Naive thymus-derived CD4-positive, alpha-beta T cell (primary cell): ENCODE measurements at regions not wholly inside any gene's neighbourhood (a gene's known extent, or its start where the extent isn't known, plus 50 kb on each side); places are given as distances from the start of the nearest gene placed in this dataset.

Source experiments
- ATAC-seq: fragments of 150-1000 bp; cut with Tn5 transposase; 2 replicates; pipeline ENCODE4 v1.10.0; 2021; ENCODE audit warnings: mild to moderate bottlenecking, moderate library complexity
- CTCF ChIA-PET: fragments of 350-600 bp; sonication (Branson Sonifier 250); formaldehyde crosslinking; loops from one replicate; lab custom pipeline; 2021; ENCODE audit warnings: antibody characterized with exemption; lab: Charles Lee
- POLR2A ChIA-PET: fragments of 350-600 bp; sonication (Branson Sonifier 250); formaldehyde crosslinking; loops from one replicate; lab custom pipeline; 2021; ENCODE audit warnings: antibody characterized with exemption, inconsistent platforms; lab: Charles Lee
- DNase-seq, 9 donors: peaks; one replicate each; pipeline versions ENCODE4 v3.0.0 to v3.0.0-alpha.2; 2020 to 2022; ENCODE audit warnings: mixed read lengths in 1 of 9
- H3K27ac ChIP-seq: one replicate; pipeline ENCODE4 v1.7.0; 2013; ENCODE audit warnings: mild to moderate bottlenecking, low read depth, low read length, moderate library complexity
- H3K27me3 ChIP-seq, 2 donors: one replicate each; pipeline ENCODE4 v1.7.0; 2013; ENCODE audit warnings: low read length in 2 of 2, mild to moderate bottlenecking in 2 of 2, moderate library complexity in 2 of 2; ENCODE audit not compliant: control insufficient read depth in 2 of 2, insufficient read depth in 2 of 2
- H3K36me3 ChIP-seq, 3 experiments: 1 replicate in 2 of 3; 2 replicates in 1 of 3; pipeline ENCODE4 v1.7.0; 2013; ENCODE audit warnings: low read length in 3 of 3, mild to moderate bottlenecking in 3 of 3, moderate library complexity in 1 of 3; ENCODE audit not compliant: insufficient read depth in 3 of 3, control insufficient read depth in 2 of 3
- H3K4me1 ChIP-seq, 2 donors: one replicate each; pipeline ENCODE4 v1.7.0; 2013; ENCODE audit warnings: low read length in 2 of 2, mild to moderate bottlenecking in 2 of 2, moderate library complexity in 1 of 2; ENCODE audit not compliant: control insufficient read depth in 2 of 2, insufficient read depth in 2 of 2
- H3K4me3 ChIP-seq: 2 replicates; pipeline ENCODE4 v1.7.0; 2013; ENCODE audit warnings: mild to moderate bottlenecking, low read length
- H3K9me3 ChIP-seq, 3 experiments: 1 replicate in 2 of 3; 2 replicates in 1 of 3; pipeline ENCODE4 v1.7.0; 2013; ENCODE audit warnings: low read length in 3 of 3; ENCODE audit not compliant: control insufficient read depth in 2 of 3
- H3K27ac Mint-ChIP-seq, 9 donors: one replicate each; pipeline ENCODE4 v1.8.0; 2020 to 2022; ENCODE audit warnings: mixed read lengths in 9 of 9, mild to moderate bottlenecking in 8 of 9, moderate library complexity in 5 of 9, inconsistent platforms in 2 of 9
- H3K27me3 Mint-ChIP-seq, 5 donors: one replicate each; pipeline ENCODE4 v1.8.0; 2021 to 2022; ENCODE audit warnings: mixed read lengths in 5 of 5, mild to moderate bottlenecking in 1 of 5
- H3K36me3 Mint-ChIP-seq, 5 donors: one replicate each; pipeline ENCODE4 v1.8.0; 2020 to 2022; ENCODE audit warnings: mixed read lengths in 5 of 5, mild to moderate bottlenecking in 3 of 5, inconsistent platforms in 1 of 5
- H3K4me1 Mint-ChIP-seq, 7 donors: one replicate each; pipeline ENCODE4 v1.8.0; 2020 to 2022; ENCODE audit warnings: mixed read lengths in 7 of 7, mild to moderate bottlenecking in 3 of 7, inconsistent platforms in 1 of 7
- H3K4me3 Mint-ChIP-seq, 10 donors: one replicate each; pipeline ENCODE4 v1.8.0; 2020 to 2022; ENCODE audit warnings: mild to moderate bottlenecking in 10 of 10, mixed read lengths in 10 of 10, moderate library complexity in 6 of 10, inconsistent platforms in 2 of 10
- H3K9me3 Mint-ChIP-seq, 11 donors: one replicate each; pipeline ENCODE4 v1.8.0; 2020 to 2022; ENCODE audit warnings: mixed read lengths in 11 of 11, mild to moderate bottlenecking in 4 of 11, inconsistent platforms in 1 of 11, moderate library complexity in 1 of 11
- intact Hi-C, 2 donors: fragments of 100-400 bp; cut with micrococcal nuclease; formaldehyde crosslinking; loops; one replicate each; pipeline ENCODE4 v1.15.1; 2023

DNA sequence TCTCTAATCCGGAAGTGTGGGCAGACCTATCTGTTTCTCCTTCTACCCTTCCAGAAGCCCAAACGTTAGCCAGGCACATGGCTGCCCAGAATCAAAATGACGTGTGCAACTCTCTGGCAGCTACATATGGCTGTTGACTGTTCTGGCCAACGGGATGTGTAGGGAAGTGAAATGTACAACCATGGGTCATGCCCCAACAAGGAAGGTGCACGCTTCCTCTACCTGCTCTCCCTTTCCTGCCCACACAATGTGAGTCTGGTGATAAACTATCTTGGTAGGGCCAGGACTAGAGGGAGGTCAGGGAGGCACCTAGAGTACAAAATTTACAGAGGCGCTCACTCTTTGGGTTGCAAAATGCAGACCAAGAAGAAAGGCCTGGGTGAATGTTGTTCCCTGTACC lies 495.9 kb upstream of the PROK2 start:
- DNase-seq (no peak), ATAC-seq (no peak)
- no peaks in the 10 kb centered on the region for H3K9me3 ChIP-seq
- H3K4me1 ChIP-seq: no peaks in the 10 kb centered on the region
- no peaks in the 10 kb centered on the region for H3K27me3 ChIP-seq
- intact Hi-C loops: no loop called here
- H3K27ac Mint-ChIP-seq: no peak overlapping the region
- peaks cover 0 to 8% (median 4%) of the 10 kb centered on the region in 7 donors for H3K4me1 Mint-ChIP-seq
- H3K4me3 Mint-ChIP-seq: no peak overlapping the region
- no peak overlapping the region for H3K4me3 ChIP-seq
- H3K36me3 Mint-ChIP-seq: peaks cover 0 to 11% (median 0%) of the 10 kb centered on the region in 5 donors
- ChIA-PET CTCF (interaction anchor here (1.0 kb wide), 1 partner anchor 16 kb away, joined by 5 read pairs; no protein-coding TSS in a partner anchor), POLR2A (no interaction called here)
- peaks cover 0 to 16% (median 4%) of the 10 kb centered on the region in 11 donors for H3K9me3 Mint-ChIP-seq
- no peaks in the 10 kb centered on the region for H3K36me3 ChIP-seq
- H3K27ac ChIP-seq: no peak overlapping the region
- peaks cover 0 to 12% (median 0%) of the 10 kb centered on the region in 5 donors for H3K27me3 Mint-ChIP-seq

DNA sequence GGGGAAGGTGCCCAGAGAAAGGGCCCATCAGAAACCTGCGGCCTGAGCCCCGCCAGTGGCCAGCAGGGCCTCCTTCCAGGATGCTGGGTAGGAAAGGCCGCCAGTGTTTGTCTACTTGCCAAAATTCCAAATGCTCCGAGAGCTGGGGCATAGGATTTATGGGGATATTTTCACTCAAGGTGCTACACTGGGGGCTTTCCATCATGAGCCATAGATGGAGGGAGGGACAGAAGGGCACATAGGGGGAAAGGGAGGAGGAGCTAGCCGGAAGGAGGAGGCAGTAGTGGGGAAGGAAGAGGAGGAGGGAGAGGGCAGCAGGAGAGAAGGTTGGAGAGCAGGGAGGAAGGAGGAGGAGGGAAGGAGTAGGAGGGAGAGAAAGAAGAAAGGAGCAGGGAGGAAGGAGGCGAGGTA lies 494.7 kb upstream of the PROK2 start:
- Mint-ChIP-seq H3K9me3 (peaks cover 0 to 16% (median 4%) of the 10 kb centered on the region in 11 donors), H3K4me1 (peaks cover 9 to 19% (median 11%) of the 10 kb centered on the region in 7 donors), H3K4me3 (no peak overlapping the region), H3K27me3 (peaks cover 0 to 8% (median 0%) of the 10 kb centered on the region in 5 donors), H3K27ac (no peak overlapping the region), H3K36me3 (peaks cover 0 to 11% (median 0%) of the 10 kb centered on the region in 5 donors)
- H3K4me1 ChIP-seq: peaks cover 0 to 10% of the 10 kb centered on the region in 2 donors
- no peaks in the 10 kb centered on the region for H3K9me3 ChIP-seq
- no peak overlapping the region for H3K4me3 ChIP-seq
- intact Hi-C loops: no loop called here
- ATAC-seq (no peak), DNase-seq (no peak)
- H3K27ac ChIP-seq: no peak overlapping the region
- POLR2A ChIA-PET: no interaction called here
- CTCF ChIA-PET: no interaction called here
- H3K27me3 ChIP-seq: no peaks in the 10 kb centered on the region
- no peaks in the 10 kb centered on the region for H3K36me3 ChIP-seq

DNA sequence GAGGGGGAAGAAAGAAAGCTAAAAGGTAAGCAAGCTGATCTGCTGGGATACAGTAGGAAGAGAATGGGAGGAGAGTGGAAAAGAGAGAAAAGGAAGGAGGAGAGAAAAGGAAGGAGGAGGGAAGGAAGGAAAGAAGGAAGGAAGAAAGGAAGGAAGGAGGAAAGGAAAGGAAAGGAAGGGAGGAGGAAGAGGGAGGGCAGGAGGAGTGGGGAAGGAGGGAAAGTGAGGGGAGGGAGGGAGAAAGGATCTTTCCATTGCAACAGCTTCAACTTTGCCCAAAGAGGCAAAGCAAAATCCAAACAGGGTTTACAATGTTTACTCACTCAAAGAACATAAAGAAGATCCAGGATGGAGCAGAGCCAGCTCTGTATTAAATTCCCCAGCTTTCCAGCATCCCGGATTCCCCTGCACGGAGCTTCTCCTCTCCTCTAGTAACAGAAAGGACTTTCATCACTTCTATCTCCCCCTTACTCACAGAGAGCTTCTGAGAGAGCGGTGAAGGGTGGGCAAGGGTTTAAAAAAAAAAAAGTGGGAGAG lies 494.2 kb upstream of the PROK2 start:
- H3K27ac ChIP-seq: no peak overlapping the region
- ATAC-seq (no peak), DNase-seq (no peak)
- no peaks in the 10 kb centered on the region for H3K27me3 ChIP-seq
- intact Hi-C loops: no loop called here
- peak overlapping the region in 1 of 9 donors; percentile 41 for H3K27ac Mint-ChIP-seq
- peaks cover 0 to 8% (median 0%) of the 10 kb centered on the region in 5 donors for H3K27me3 Mint-ChIP-seq
- H3K4me1 ChIP-seq: peaks cover 0 to 14% of the 10 kb centered on the region in 2 donors
- no peak overlapping the region for H3K4me3 Mint-ChIP-seq
- H3K9me3 Mint-ChIP-seq: peaks cover 0 to 16% (median 4%) of the 10 kb centered on the region in 11 donors
- no peaks in the 10 kb centered on the region for H3K36me3 ChIP-seq
- H3K4me3 ChIP-seq: no peak overlapping the region
- peaks cover 0 to 11% (median 0%) of the 10 kb centered on the region in 5 donors for H3K36me3 Mint-ChIP-seq
- POLR2A ChIA-PET: interaction anchor here (0.7 kb wide), 1 partner anchor 8 kb away, joined by 3 read pairs; no protein-coding TSS in a partner anchor
- CTCF ChIA-PET: no interaction called here
- H3K9me3 ChIP-seq: no peaks in the 10 kb centered on the region
- H3K4me1 Mint-ChIP-seq: peaks cover 14 to 24% (median 15%) of the 10 kb centered on the region in 7 donors

DNA sequence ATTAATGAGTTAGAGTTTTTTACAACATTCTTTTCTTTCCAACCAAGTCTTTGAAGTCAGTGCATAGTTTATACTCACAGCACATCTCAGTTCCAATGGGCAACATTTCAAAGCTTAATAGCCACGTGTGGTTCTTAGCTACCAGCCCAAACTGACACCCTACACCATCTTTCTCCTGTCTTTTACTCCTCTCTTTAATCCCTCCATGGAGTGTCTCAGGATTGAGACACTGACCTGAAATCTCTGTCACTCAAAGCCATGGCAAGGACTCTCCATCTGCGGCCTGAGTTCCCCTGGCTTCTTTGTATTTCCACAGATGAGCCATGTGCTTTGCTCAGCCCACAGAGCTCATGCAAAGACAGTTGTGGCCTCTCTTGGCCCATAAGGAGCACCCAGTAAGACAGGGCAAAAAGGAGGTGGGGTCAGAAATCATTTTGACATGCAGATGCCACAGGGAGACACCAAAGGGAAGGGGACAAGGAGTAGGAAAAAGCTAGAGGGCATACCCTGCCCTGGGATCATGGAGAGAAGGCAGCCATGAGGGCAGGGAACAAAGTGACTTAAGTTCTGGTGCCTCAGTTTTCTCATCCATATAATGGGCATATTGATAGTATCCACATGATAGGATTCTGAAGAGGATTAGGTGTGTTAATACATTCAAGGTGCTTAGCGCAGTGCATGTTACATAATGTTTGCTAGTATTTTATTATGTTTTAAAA lies 493.6 kb upstream of the PROK2 start:
- Histone ChIP-seq H3K36me3 (no peaks in the 10 kb centered on the region), H3K4me3 (no peak overlapping the region), H3K27me3 (no peaks in the 10 kb centered on the region), H3K27ac (no peak overlapping the region), H3K4me1 (peaks cover 0 to 20% of the 10 kb centered on the region in 2 donors), H3K9me3 (no peaks in the 10 kb centered on the region)
- peak overlapping the region in 2 of 9 donors; percentile 39 to 41 for H3K27ac Mint-ChIP-seq
- DNase-seq (no peak), ATAC-seq (no peak)
- ChIA-PET POLR2A (interaction anchor here (0.7 kb wide), 1 partner anchor 9 kb away, joined by 3 read pairs; no protein-coding TSS in a partner anchor), CTCF (no interaction called here)
- H3K36me3 Mint-ChIP-seq: peaks cover 0 to 11% (median 0%) of the 10 kb centered on the region in 5 donors
- H3K9me3 Mint-ChIP-seq: peaks cover 0 to 16% (median 3%) of the 10 kb centered on the region in 11 donors
- H3K4me1 Mint-ChIP-seq: peaks cover 16 to 30% (median 22%) of the 10 kb centered on the region in 7 donors
- H3K27me3 Mint-ChIP-seq: peaks cover 0 to 8% (median 0%) of the 10 kb centered on the region in 5 donors
- no peak overlapping the region for H3K4me3 Mint-ChIP-seq
- intact Hi-C loops: no loop called here

DNA sequence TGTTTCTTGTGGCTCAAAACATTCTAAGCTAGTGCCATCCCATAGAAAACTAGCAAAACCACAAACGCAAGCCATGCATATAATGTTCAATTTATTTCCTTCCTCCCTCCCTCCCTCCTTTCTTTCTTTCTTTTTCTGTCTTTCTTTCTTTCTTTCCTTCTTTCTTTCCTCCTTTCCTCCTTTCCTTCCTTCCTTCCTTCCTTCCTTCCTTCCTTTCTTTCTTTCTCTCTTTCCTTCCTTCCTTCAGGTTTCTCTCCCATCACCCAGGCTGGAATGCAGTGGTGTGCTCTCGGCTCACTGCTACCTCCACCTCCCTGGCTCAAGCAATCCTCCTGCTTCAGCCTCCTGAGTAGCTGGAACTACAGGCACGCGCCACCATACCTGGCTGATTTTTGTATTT lies 492.8 kb upstream of the PROK2 start:
- Mint-ChIP-seq H3K27me3 (peaks cover 0 to 8% (median 0%) of the 10 kb centered on the region in 5 donors), H3K4me3 (no peak overlapping the region), H3K4me1 (peaks cover 19 to 37% (median 28%) of the 10 kb centered on the region in 7 donors), H3K27ac (peak overlapping the region in 1 of 9 donors; percentile 7), H3K36me3 (peaks cover 0 to 5% (median 0%) of the 10 kb centered on the region in 5 donors), H3K9me3 (peaks cover 0 to 9% (median 0%) of the 10 kb centered on the region in 11 donors)
- no peaks in the 10 kb centered on the region for H3K27me3 ChIP-seq
- no peak overlapping the region for H3K27ac ChIP-seq
- no peaks in the 10 kb centered on the region for H3K36me3 ChIP-seq
- DNase-seq (no peak), ATAC-seq (no peak)
- H3K4me3 ChIP-seq: no peak overlapping the region
- peaks cover 0 to 20% of the 10 kb centered on the region in 2 donors for H3K4me1 ChIP-seq
- no peaks in the 10 kb centered on the region for H3K9me3 ChIP-seq
- intact Hi-C loops: no loop called here
- ChIA-PET POLR2A (no interaction called here), CTCF (no interaction called here)

DNA sequence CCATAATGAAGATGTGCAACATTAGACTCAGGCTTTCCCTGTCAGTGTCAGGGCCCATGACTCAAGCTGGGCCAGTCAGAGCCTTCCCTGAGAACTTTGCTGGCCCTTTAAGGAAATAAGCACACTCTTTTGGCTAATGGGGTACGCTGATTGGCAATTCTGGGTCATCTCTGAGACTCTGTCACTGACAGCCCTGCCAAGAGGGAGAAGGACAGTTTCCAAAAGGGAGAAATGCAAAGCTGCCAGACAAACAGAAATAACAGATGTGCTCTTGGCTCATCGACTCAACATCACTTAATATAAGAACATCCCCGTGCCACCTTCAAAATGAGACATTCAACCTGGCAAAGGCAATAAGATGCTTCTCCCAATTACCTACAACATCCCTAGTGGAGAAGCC lies 491.9 kb upstream of the PROK2 start:
- Mint-ChIP-seq H3K4me1 (peaks cover 25 to 46% (median 36%) of the 10 kb centered on the region in 7 donors), H3K36me3 (peaks cover 0 to under 1% (median 0%) of the 10 kb centered on the region in 5 donors), H3K27me3 (peaks cover 0 to 8% (median 0%) of the 10 kb centered on the region in 5 donors), H3K9me3 (peaks cover 0 to 2% (median 0%) of the 10 kb centered on the region in 11 donors), H3K4me3 (no peak overlapping the region), H3K27ac (no peak overlapping the region)
- no peaks in the 10 kb centered on the region for H3K27me3 ChIP-seq
- no peak overlapping the region for H3K27ac ChIP-seq
- ChIA-PET POLR2A (interaction anchor here (0.6 kb wide), 1 partner anchor 54 kb away, joined by 3 read pairs; no protein-coding TSS in a partner anchor), CTCF (no interaction called here)
- H3K4me1 ChIP-seq: peaks cover 0 to 20% of the 10 kb centered on the region in 2 donors
- intact Hi-C loops: no loop called here
- ATAC-seq: no peak
- no peaks in the 10 kb centered on the region for H3K9me3 ChIP-seq
- no peak for DNase-seq
- H3K4me3 ChIP-seq: no peak overlapping the region
- no peaks in the 10 kb centered on the region for H3K36me3 ChIP-seq
